ENCODE measurements at regions not wholly inside any gene's neighbourhood (a gene's known extent, or its start where the extent isn't known, plus 50 kb on each side); places are given as distances from the start of the nearest gene placed in this dataset.

DNA sequence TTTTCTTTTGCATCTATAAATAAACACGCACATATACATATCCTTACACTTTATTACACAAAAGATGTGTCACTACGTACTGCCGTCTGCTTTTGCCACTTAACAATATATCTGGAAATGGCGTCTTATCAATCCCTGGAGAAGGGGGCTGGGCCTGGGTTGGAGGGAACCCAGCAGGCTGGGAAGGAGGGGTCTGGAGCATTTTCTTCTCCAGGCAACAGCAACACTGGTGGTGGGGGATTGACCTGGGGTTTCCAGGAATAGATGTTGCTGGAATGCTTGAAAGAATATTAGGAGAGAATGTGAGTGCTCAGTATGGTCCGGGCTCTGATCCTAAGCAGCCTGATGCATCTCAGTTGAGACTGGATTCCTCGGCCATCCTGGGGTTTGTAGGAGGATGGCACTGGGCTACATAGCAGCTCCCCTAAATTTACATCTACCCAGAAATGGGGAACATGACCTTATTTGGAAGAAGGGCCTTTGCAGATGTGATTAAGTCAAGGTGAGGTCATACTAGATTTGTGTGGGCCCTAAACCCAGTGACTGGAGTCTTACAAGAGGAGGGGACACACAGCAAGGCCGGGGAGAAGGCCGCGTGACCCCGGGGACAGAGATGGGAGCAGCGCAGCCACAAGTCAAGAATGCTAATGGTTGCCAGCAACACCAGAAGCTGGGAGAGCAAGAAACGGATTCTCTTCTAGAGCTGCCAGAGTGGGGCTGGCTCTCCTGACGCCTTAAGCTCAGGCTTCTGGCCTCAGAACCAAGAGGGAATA, 98.6 kb downstream of the SIK1 start:
- no peak for DNase-seq (ENCODE audit: low spot score in 2 of 2)
- intact Hi-C loops (cut with DNase I; ENCODE audit: low total_unique reads) = no loop called here
- TF ChIP-seq, protein P1, sequence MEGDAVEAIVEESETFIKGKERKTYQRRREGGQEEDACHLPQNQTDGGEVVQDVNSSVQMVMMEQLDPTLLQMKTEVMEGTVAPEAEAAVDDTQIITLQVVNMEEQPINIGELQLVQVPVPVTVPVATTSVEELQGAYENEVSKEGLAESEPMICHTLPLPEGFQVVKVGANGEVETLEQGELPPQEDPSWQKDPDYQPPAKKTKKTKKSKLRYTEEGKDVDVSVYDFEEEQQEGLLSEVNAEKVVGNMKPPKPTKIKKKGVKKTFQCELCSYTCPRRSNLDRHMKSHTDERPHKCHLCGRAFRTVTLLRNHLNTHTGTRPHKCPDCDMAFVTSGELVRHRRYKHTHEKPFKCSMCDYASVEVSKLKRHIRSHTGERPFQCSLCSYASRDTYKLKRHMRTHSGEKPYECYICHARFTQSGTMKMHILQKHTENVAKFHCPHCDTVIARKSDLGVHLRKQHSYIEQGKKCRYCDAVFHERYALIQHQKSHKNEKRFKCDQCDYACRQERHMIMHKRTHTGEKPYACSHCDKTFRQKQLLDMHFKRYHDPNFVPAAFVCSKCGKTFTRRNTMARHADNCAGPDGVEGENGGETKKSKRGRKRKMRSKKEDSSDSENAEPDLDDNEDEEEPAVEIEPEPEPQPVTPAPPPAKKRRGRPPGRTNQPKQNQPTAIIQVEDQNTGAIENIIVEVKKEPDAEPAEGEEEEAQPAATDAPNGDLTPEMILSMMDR (IDR thresholded peaks at IDR 0.05) = no peak
- TF ChIP-seq POLR2AphosphoS5 (IDR thresholded peaks at IDR 0.05) (no peak), POLR2A (IDR thresholded peaks at IDR 0.05) (no peak)
- H3K9me3 ChIP-seq = no peaks in the 10 kb centered on the region
- no peak overlapping the region for H3K27ac ChIP-seq
- H3K4me3 ChIP-seq = no peak overlapping the region
- H3K27me3 ChIP-seq = no peaks in the 10 kb centered on the region
- H3K36me3 ChIP-seq = no peaks in the 10 kb centered on the region
- H3K4me1 ChIP-seq = peaks cover 0 to 9% of the 10 kb centered on the region in 2 donors

DNA sequence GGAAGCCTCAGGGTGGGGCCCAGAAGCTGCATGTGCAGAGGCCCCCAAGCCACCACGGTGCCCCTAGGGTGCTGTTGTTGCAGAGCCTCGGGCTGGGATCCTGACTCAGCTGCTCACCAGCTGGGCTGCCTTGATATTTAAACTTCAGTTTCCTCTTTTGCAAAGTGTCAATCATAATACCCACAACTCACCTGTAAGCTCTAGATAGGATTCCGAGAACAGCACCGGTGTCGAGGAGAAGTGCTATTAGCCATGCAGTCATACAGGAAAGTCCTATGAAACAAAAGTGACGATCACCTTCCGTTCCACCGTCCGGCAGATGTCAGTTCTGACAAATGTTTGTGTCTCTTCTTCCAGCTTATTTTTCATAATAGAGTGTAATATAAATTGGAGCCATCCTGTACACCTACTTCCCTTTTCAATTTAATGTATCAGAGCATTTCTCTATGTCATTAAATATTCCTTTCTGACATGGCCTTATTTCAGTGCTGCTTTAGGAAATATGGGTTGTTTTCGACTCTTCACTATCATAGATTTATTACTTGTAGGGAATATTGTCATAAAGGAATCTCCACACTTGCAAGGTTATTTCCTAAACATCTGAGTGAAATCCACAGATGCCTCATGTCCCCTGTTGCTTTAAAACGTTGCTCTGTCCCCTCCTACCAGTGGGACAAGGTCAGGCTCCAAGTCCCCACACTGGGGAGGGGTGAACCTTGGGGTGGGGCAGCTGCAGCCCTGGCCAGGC, 100.8 kb downstream of the SIK1 start:
- no peak for DNase-seq (ENCODE audit: low spot score in 2 of 2)
- Histone ChIP-seq H3K9me3 (no peaks in the 10 kb centered on the region), H3K4me1 (peaks cover 0 to 5% of the 10 kb centered on the region in 2 donors), H3K4me3 (no peak overlapping the region), H3K27ac (no peak overlapping the region), H3K27me3 (no peaks in the 10 kb centered on the region), H3K36me3 (no peaks in the 10 kb centered on the region)
- TF ChIP-seq, protein P1 (IDR thresholded peaks at IDR 0.05) = no peak
- TF ChIP-seq POLR2A (IDR thresholded peaks at IDR 0.05) (no peak), POLR2AphosphoS5 (IDR thresholded peaks at IDR 0.05) (no peak)
- intact Hi-C loops (cut with DNase I; ENCODE audit: low total_unique reads) = no loop called here

DNA sequence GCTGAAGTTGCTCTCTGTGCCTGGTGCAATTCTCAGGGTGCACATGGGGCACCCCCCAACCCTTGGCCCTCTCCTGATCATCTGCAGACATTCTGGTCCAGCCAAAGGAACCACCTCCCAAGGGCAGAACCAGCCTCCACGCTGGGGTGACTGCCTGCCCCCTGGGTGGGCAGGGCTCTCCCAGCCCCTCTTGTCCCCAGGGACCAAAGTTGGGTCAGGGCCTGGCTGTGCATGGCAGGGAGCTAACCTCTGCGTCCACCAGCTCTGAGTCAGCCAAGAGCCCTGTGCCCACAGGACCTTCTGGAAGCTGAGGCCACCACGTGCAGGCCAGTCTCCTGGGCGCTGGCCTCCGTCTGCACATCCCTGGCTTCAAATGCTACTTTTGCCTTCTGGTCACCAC, 101.9 kb downstream of the SIK1 start:
- no peaks in the 10 kb centered on the region for H3K9me3 ChIP-seq
- peaks cover 0 to 5% of the 10 kb centered on the region in 2 donors for H3K4me1 ChIP-seq
- H3K27ac ChIP-seq = no peak overlapping the region
- TF ChIP-seq POLR2A (IDR thresholded peaks at IDR 0.05) (no peak), POLR2AphosphoS5 (IDR thresholded peaks at IDR 0.05) (no peak)
- TF ChIP-seq, protein P1 (IDR thresholded peaks at IDR 0.05) = no peak
- H3K27me3 ChIP-seq = no peaks in the 10 kb centered on the region
- H3K36me3 ChIP-seq = no peaks in the 10 kb centered on the region
- intact Hi-C loops (cut with DNase I; ENCODE audit: low total_unique reads) = no loop called here
- no peak overlapping the region for H3K4me3 ChIP-seq
- DNase-seq (ENCODE audit: low spot score in 2 of 2) = no peak

DNA sequence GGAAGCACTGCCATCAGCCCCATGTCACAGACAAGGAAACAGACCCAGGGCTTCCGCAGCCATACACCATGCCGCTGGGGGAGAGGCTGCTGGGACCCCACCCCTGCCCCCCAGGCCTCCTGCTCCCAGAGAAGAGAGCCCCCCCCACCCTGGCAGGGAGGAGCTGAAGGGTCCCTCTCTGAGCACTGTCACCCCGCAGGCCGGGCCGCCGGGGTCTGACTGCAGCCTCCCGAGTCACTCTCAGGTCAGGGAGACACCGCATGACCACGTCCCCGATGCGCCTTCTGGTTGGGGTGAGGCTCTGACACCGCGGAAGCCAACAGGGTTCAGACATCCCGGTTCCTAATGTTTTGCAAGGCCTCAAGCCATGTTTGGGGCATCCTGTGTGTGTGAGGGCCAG, 102.3 kb downstream of the SIK1 start:
- DNase-seq (ENCODE audit: low spot score in 2 of 2) = no peak
- Histone ChIP-seq H3K36me3 (no peaks in the 10 kb centered on the region), H3K9me3 (no peaks in the 10 kb centered on the region)

More for the DNA sequence above, 102.3 kb downstream of the SIK1 start:
- Histone ChIP-seq H3K27ac (no peak overlapping the region), H3K27me3 (no peaks in the 10 kb centered on the region), H3K4me1 (peaks cover 0 to 5% of the 10 kb centered on the region in 2 donors), H3K4me3 (no peak overlapping the region)
- TF ChIP-seq POLR2AphosphoS5 (IDR thresholded peaks at IDR 0.05) (no peak), POLR2A (IDR thresholded peaks at IDR 0.05) (no peak)
- TF ChIP-seq, protein P1 (IDR thresholded peaks at IDR 0.05) = no peak
- intact Hi-C loops (cut with DNase I; ENCODE audit: low total_unique reads) = no loop called here
